ENCODE measurements at regions not wholly inside any gene's neighbourhood (a gene's known extent, or its start where the extent isn't known, plus 50 kb on each side); places are given as distances from the start of the nearest gene placed in this dataset.

DNA sequence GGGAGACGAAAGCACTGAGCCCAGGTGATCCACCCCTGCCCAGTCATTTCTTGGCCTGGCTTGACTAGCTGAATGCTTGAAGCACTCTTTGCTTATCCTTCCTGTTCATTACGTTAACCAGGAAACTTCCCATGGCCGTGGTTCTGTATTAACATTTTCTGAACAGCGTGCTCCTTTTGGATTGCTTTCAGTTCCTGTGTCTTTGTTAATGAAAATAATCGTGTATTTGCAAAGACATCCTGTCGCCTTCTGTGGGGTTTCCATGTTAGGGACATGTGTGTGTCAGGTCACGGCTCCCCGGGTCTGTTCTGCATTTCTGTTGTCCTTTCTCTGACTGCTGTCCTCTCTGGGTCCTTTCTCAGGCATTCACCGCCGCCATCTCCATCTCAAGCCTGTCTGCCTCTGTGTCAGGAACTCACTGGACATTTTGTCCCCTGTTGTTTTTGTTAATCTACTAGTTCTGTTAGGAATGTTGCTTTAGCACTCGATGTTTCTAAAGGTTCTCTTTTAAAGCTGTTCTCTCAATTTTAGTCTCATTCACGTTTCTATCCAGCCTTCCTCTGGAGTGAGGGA lies 434.1 kb upstream of the HS6ST1 start:
- H3K4me3 ChIP-seq (ENCODE audit: low read length): no peak overlapping the region
- Mint-ChIP-seq H3K4me1 (ENCODE audit: low read depth) (peaks cover 20% of the 10 kb centered on the region), H3K27me3 (no peaks in the 10 kb centered on the region), H3K36me3 (ENCODE audit: low read depth) (no peaks in the 10 kb centered on the region), H3K4me3 (no peak overlapping the region), H3K27ac (no peak overlapping the region), H3K9me3 (no peaks in the 10 kb centered on the region)
- no peaks in the 10 kb centered on the region for H3K27me3 ChIP-seq (ENCODE audit: control insufficient read depth in 1 of 2, insufficient read depth in 2 of 2, low read length in 2 of 2)
- TF ChIP-seq CTCF (IDR thresholded peaks at IDR 0.05): no peak
- ATAC-seq (ENCODE audit: poor library complexity): no peak
- CTCF ChIA-PET: no interaction called here
- peaks cover 0 to 7% of the 10 kb centered on the region in 2 experiments for H3K9me3 ChIP-seq (ENCODE audit: control insufficient read depth in 1 of 2, insufficient read depth in 1 of 2, low read length in 2 of 2)
- POLR2A ChIA-PET: no interaction called here
- intact Hi-C loops (cut with DNase I, micrococcal nuclease): loop anchor here in 1 of 2 experiments (10.0 kb wide), 1 partner anchor 428 kb away; no protein-coding TSS in a partner anchor
- no peak for DNase-seq
- H3K36me3 ChIP-seq (ENCODE audit: insufficient read depth, low read length): no peaks in the 10 kb centered on the region
- H3K4me1 ChIP-seq (ENCODE audit: insufficient read depth, low read length): no peaks in the 10 kb centered on the region
- H3K27ac ChIP-seq (ENCODE audit: low read depth in 1 of 2, low read length in 2 of 2): no peak overlapping the region

DNA sequence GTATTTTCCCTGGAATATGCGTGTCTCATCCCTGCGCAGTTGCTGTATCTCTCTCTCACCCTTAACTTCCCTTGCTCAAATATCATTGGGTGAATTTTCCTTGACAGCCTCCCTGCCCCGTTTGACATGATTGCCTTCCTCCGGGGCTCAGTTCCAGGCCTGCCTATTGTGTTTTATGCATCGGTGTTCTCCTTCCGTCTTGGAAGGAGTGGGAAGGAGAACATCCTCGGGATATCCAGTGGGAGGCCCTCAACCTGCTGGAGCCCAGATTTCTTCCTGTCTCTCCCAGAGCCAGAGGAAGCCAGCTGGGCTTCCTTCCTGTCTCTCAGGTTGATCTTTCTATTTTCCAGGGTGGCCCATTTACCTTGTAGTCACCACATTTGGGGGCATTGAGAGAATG lies 434.7 kb upstream of the HS6ST1 start:
- ChIA-PET CTCF (no interaction called here), POLR2A (no interaction called here)
- DNase-seq (no peak), ATAC-seq (ENCODE audit: poor library complexity) (no peak)
- Mint-ChIP-seq H3K27ac (no peak overlapping the region), H3K4me1 (ENCODE audit: low read depth) (peaks cover 20% of the 10 kb centered on the region), H3K36me3 (ENCODE audit: low read depth) (no peaks in the 10 kb centered on the region), H3K27me3 (no peaks in the 10 kb centered on the region), H3K4me3 (no peak overlapping the region), H3K9me3 (no peaks in the 10 kb centered on the region)
- Histone ChIP-seq H3K36me3 (ENCODE audit: insufficient read depth, low read length) (no peaks in the 10 kb centered on the region), H3K27ac (ENCODE audit: low read depth in 1 of 2, low read length in 2 of 2) (no peak overlapping the region), H3K9me3 (ENCODE audit: control insufficient read depth in 1 of 2, insufficient read depth in 1 of 2, low read length in 2 of 2) (peaks cover 0 to 5% of the 10 kb centered on the region in 2 experiments), H3K4me3 (ENCODE audit: low read length) (no peak overlapping the region), H3K4me1 (ENCODE audit: insufficient read depth, low read length) (no peaks in the 10 kb centered on the region), H3K27me3 (ENCODE audit: control insufficient read depth in 1 of 2, insufficient read depth in 2 of 2, low read length in 2 of 2) (no peaks in the 10 kb centered on the region)
- intact Hi-C loops (cut with DNase I, micrococcal nuclease): loop anchor here in 1 of 2 experiments (10.0 kb wide), 1 partner anchor 429 kb away; no protein-coding TSS in a partner anchor
- no peak for TF ChIP-seq CTCF (IDR thresholded peaks at IDR 0.05)

DNA sequence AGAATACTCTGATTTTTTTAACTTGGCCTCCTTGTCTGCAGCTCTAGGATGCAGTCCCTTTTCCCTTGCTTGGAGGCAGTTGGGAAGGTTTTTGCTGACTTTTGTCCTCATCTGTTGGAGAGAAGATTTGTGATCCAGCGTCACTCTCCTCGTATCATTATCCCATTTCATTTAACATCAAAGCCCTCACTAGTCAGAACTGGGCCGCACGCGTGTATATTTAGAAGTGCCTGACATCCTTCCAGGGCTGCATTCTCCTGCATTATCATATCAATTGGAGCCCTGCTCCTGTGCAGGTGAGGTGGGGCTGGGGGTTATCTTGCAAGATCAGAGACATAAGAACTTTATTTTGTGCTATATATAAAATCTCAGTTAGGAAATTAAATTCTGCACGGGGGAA lies 435.1 kb upstream of the HS6ST1 start:
- Histone ChIP-seq H3K27me3 (ENCODE audit: control insufficient read depth in 1 of 2, insufficient read depth in 2 of 2, low read length in 2 of 2) (no peaks in the 10 kb centered on the region), H3K36me3 (ENCODE audit: insufficient read depth, low read length) (no peaks in the 10 kb centered on the region), H3K27ac (ENCODE audit: low read depth in 1 of 2, low read length in 2 of 2) (no peak overlapping the region), H3K9me3 (ENCODE audit: control insufficient read depth in 1 of 2, insufficient read depth in 1 of 2, low read length in 2 of 2) (peaks cover 0 to 3% of the 10 kb centered on the region in 2 experiments), H3K4me1 (ENCODE audit: insufficient read depth, low read length) (no peaks in the 10 kb centered on the region), H3K4me3 (ENCODE audit: low read length) (no peak overlapping the region)
- H3K27ac Mint-ChIP-seq: no peak overlapping the region
- DNase-seq: no peak
- no peaks in the 10 kb centered on the region for H3K9me3 Mint-ChIP-seq
- H3K4me1 Mint-ChIP-seq (ENCODE audit: low read depth): peaks cover 20% of the 10 kb centered on the region
- H3K27me3 Mint-ChIP-seq: no peaks in the 10 kb centered on the region
- intact Hi-C loops (cut with DNase I, micrococcal nuclease): loop anchor here in 1 of 2 experiments (10.0 kb wide), 1 partner anchor 429 kb away; no protein-coding TSS in a partner anchor
- CTCF ChIA-PET: no interaction called here
- H3K36me3 Mint-ChIP-seq (ENCODE audit: low read depth): no peaks in the 10 kb centered on the region
- no peak for TF ChIP-seq CTCF (IDR thresholded peaks at IDR 0.05)
- POLR2A ChIA-PET: no interaction called here
- H3K4me3 Mint-ChIP-seq: no peak overlapping the region
- no peak for ATAC-seq (ENCODE audit: poor library complexity)

Data from CD4-positive, alpha-beta T cell (primary cell).